WTC11 (cell line): ENCODE measurements at regions not wholly inside any gene's neighbourhood (a gene's known extent, or its start where the extent isn't known, plus 50 kb on each side); places are given as distances from the start of the nearest gene placed in this dataset.

Source experiments
- ATAC-seq: fragments of 200-7000 bp; cut with Tn5 transposase; 2 replicates; pipeline ENCODE4 v1.10.0; 2021; ENCODE audit warnings: mild to moderate bottlenecking, moderate library complexity
- CTCF ChIA-PET: fragments of 300-600 bp; sonication (Branson Sonifier 250); formaldehyde crosslinking; loops from one replicate; lab custom pipeline; 2021; ENCODE audit warnings: antibody characterized with exemption; lab: Charles Lee
- POLR2A ChIA-PET: fragments of 350-600 bp; sonication (Branson Sonifier 250); formaldehyde crosslinking; loops from one replicate; lab custom pipeline; 2021; ENCODE audit warnings: antibody characterized with exemption; lab: Charles Lee
- DNase-seq: peaks from one replicate; pipeline ENCODE4 v3.0.0; 2021; ENCODE audit warnings: low spot score
- H3K27ac Mint-ChIP-seq: 2 replicates; pipeline ENCODE4 v1.8.0; 2021; ENCODE audit warnings: mixed read lengths
- H3K27me3 Mint-ChIP-seq: 2 replicates; pipeline ENCODE4 v1.8.0; 2021; ENCODE audit warnings: low read depth, mild to moderate bottlenecking, moderate library complexity, mixed read lengths
- H3K36me3 Mint-ChIP-seq: 2 replicates; pipeline ENCODE4 v1.8.0; 2021; ENCODE audit warnings: mixed read lengths
- H3K4me1 Mint-ChIP-seq: 2 replicates; pipeline ENCODE4 v1.8.0; 2022; ENCODE audit warnings: mixed read lengths
- H3K4me3 Mint-ChIP-seq: 2 replicates; pipeline ENCODE4 v1.8.0; 2021; ENCODE audit warnings: mild to moderate bottlenecking, moderate library complexity, mixed read lengths
- H3K9me3 Mint-ChIP-seq: 2 replicates; pipeline ENCODE4 v1.8.0; 2021; ENCODE audit warnings: mixed read lengths
- ATF1 ChIP-seq: sonication (generic); formaldehyde crosslinking; IDR thresholded peaks from 2 replicates; pipeline ENCODE4 v1.8.1; 2023; ENCODE audit warnings: mild to moderate bottlenecking, moderate library complexity, missing genetic modification reagents
- CBFB ChIP-seq: sonication (generic); formaldehyde crosslinking; IDR thresholded peaks from 2 replicates; pipeline ENCODE4 v1.8.1; 2022; ENCODE audit warnings: mild to moderate bottlenecking, low read depth, missing genetic modification reagents
- CREM ChIP-seq: sonication (generic); formaldehyde crosslinking; IDR thresholded peaks from 2 replicates; pipeline ENCODE4 v1.8.1; 2022; ENCODE audit warnings: mild to moderate bottlenecking, missing genetic modification reagents, moderate library complexity
- FOXJ3 ChIP-seq: sonication (generic); formaldehyde crosslinking; IDR thresholded peaks from 2 replicates; pipeline ENCODE4 v1.9.0; 2021; ENCODE audit warnings: missing genetic modification reagents, mild to moderate bottlenecking, borderline replicate concordance
- FOXK1 ChIP-seq: sonication (generic); formaldehyde crosslinking; IDR thresholded peaks from 2 replicates; pipeline ENCODE4 v1.8.0; 2022; ENCODE audit warnings: mild to moderate bottlenecking, moderate library complexity, missing genetic modification reagents
- HMGXB4 ChIP-seq: sonication (generic); formaldehyde crosslinking; IDR thresholded peaks from 2 replicates; pipeline ENCODE4 v1.8.1; 2023; ENCODE audit warnings: mild to moderate bottlenecking, moderate library complexity, missing genetic modification reagents
- JAZF1 ChIP-seq: fragments of 250-450 bp; sonication (Bioruptor Pico); IDR thresholded peaks from 2 replicates; pipeline ENCODE4 v1.9.0; 2021; ENCODE audit warnings: moderate library complexity, mild to moderate bottlenecking, inconsistent platforms
- NR3C1 ChIP-seq: sonication (generic); formaldehyde crosslinking; conservative IDR thresholded peaks from 2 replicates; pipeline ENCODE4 v1.8.1; 2023; ENCODE audit warnings: low read depth, mild to moderate bottlenecking, missing genetic modification reagents
- OVOL2 ChIP-seq: fragments of 250-450 bp; sonication (Bioruptor Pico); IDR thresholded peaks from 2 replicates; pipeline ENCODE4 v1.9.0; 2021; ENCODE audit warnings: mild to moderate bottlenecking, borderline replicate concordance
- PRRX2 ChIP-seq: fragments of 250-450 bp; sonication (Bioruptor Pico); IDR thresholded peaks from 2 replicates; pipeline ENCODE4 v1.8.0; 2021; ENCODE audit warnings: mild to moderate bottlenecking
- RORB ChIP-seq: fragments of 250-450 bp; sonication (Bioruptor Pico); IDR thresholded peaks from 2 replicates; pipeline ENCODE4 v1.9.0; 2021; ENCODE audit warnings: mild to moderate bottlenecking
- SMAD4 ChIP-seq: sonication (generic); formaldehyde crosslinking; IDR thresholded peaks from 2 replicates; pipeline ENCODE4 v1.8.0; 2022; ENCODE audit warnings: mild to moderate bottlenecking, missing genetic modification reagents
- ZBTB21 ChIP-seq: sonication (generic); formaldehyde crosslinking; IDR thresholded peaks from 2 replicates; pipeline ENCODE4 v1.8.1; 2023; ENCODE audit warnings: mild to moderate bottlenecking, missing genetic modification reagents, borderline replicate concordance
- ZNF138 ChIP-seq: sonication (generic); formaldehyde crosslinking; conservative IDR thresholded peaks from 2 replicates; pipeline ENCODE4 v1.8.1; 2022; ENCODE audit warnings: mild to moderate bottlenecking, moderate library complexity, missing genetic modification reagents
- ZNF416 ChIP-seq: fragments of 250-450 bp; sonication (Bioruptor Pico); IDR thresholded peaks from 2 replicates; pipeline ENCODE4 v1.9.0; 2021; ENCODE audit warnings: mild to moderate bottlenecking, inconsistent platforms
- ZNF423 ChIP-seq: fragments of 250-450 bp; sonication (Bioruptor Pico); IDR thresholded peaks from 2 replicates; pipeline ENCODE4 v2.1.2; 2022; ENCODE audit warnings: mild to moderate bottlenecking, moderate library complexity
- ZNF532 ChIP-seq: fragments of 250-450 bp; sonication (Bioruptor Pico); IDR thresholded peaks from 2 replicates; pipeline ENCODE4 v1.9.0; 2021; ENCODE audit warnings: mild to moderate bottlenecking, borderline replicate concordance
- TF ChIP-seq, protein P1 (sequence below): sonication (generic); formaldehyde crosslinking; IDR thresholded peaks from 2 replicates; pipeline ENCODE4 v1.8.0; 2022; ENCODE audit warnings: mild to moderate bottlenecking, missing genetic modification reagents
- TF ChIP-seq, protein P2 (sequence below): fragments of 250-450 bp; sonication (Bioruptor Pico); IDR thresholded peaks from 2 replicates; pipeline ENCODE4 v2.1.2; 2022; ENCODE audit warnings: mild to moderate bottlenecking, moderate library complexity

- TF ChIP-seq ZNF416 (CRISPR knock-in tag) (no peak), PRRX2 (no peak)
Observed at GRCh38 chr10:29947701-29948060, 111.7 kb downstream of the JCAD start (continued).

DNA sequence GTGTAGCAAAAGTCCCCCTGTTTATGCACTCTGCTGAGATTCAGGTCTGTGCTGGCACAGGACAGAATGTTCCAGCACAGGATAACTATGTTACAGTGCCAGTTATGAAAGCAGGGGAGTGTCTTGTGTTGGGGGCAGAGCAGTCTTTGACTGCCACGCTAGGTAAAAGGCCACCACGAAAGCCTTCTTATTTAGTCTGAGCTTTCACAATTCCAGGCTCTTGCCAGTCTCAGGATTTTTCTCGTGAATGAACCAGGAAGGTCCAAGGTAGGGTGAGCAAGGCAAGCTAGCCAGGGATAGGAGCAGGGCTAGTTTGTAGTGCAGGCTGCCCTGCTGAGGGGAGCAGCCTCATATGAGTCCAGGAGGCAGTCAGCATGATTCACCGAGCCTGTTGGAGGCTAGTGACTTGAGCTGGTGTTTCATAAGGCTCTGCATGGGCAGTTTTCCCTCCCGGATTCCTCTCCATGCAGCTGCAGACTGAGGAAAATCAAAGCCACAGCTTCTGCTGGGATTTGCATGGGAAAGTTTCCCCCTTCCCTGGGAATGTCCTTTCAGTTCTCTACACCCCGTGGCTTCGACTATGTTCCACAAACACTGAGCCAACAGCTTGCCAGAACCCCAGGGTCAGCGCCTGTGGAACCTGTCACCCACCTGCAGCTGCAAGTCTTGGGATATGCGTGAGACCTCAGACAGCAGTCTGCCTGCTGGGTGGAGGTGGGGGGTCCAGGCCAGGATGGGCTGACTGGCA, 112.3 kb downstream of the JCAD start:
- CTCF ChIA-PET = interaction anchor here (0.8 to 1.4 kb wide), 4 partner anchors 51 to 105 kb away, joined by 3 read pairs; no protein-coding TSS in a partner anchor
- peak; percentile 34 for ATAC-seq
- no peak overlapping the region for H3K4me3 Mint-ChIP-seq

GRCh38 chr10:29946614-29946952, 112.8 kb downstream of the JCAD start:
- H3K9me3 Mint-ChIP-seq = no peaks in the 10 kb centered on the region
- ChIA-PET POLR2A (no interaction called here), CTCF (interaction anchor here (0.9 to 1.4 kb wide), 2 partner anchors 56 to 104 kb away, joined by 3 read pairs; no protein-coding TSS in a partner anchor)
- H3K27ac Mint-ChIP-seq = no peak overlapping the region
- H3K27me3 Mint-ChIP-seq = no peaks in the 10 kb centered on the region
- no peak for ATAC-seq
- no peak overlapping the region for H3K4me3 Mint-ChIP-seq
- no peak for DNase-seq
- peaks cover 11% of the 10 kb centered on the region; the same call in 1 of the 2 replicates for H3K4me1 Mint-ChIP-seq
- no peak for TF ChIP-seq ZBTB21 (CRISPR knock-in tag)
- no peak for TF ChIP-seq RORB (CRISPR knock-in tag)
- TF ChIP-seq, protein P1, sequence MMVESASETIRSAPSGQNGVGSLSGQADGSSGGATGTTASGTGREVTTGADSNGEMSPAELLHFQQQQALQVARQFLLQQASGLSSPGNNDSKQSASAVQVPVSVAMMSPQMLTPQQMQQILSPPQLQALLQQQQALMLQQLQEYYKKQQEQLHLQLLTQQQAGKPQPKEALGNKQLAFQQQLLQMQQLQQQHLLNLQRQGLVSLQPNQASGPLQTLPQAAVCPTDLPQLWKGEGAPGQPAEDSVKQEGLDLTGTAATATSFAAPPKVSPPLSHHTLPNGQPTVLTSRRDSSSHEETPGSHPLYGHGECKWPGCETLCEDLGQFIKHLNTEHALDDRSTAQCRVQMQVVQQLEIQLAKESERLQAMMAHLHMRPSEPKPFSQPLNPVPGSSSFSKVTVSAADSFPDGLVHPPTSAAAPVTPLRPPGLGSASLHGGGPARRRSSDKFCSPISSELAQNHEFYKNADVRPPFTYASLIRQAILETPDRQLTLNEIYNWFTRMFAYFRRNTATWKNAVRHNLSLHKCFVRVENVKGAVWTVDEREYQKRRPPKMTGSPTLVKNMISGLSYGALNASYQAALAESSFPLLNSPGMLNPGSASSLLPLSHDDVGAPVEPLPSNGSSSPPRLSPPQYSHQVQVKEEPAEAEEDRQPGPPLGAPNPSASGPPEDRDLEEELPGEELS = no peak
- no peak for TF ChIP-seq CBFB (CRISPR knock-in tag)
- TF ChIP-seq ATF1 = no peak
- no peak for TF ChIP-seq HMGXB4 (CRISPR knock-in tag)
- no peak for TF ChIP-seq CREM
- TF ChIP-seq NR3C1 (CRISPR knock-in tag) = no peak
- no peak for TF ChIP-seq JAZF1 (CRISPR knock-in tag)
- TF ChIP-seq ZNF138 (CRISPR knock-in tag) = no peak
- TF ChIP-seq, protein P2, sequence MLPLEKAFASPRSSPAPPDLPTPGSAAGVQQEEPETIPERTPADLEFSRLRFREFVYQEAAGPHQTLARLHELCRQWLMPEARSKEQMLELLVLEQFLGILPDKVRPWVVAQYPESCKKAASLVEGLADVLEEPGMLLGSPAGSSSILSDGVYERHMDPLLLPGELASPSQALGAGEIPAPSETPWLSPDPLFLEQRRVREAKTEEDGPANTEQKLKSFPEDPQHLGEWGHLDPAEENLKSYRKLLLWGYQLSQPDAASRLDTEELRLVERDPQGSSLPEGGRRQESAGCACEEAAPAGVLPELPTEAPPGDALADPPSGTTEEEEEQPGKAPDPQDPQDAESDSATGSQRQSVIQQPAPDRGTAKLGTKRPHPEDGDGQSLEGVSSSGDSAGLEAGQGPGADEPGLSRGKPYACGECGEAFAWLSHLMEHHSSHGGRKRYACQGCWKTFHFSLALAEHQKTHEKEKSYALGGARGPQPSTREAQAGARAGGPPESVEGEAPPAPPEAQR (CRISPR knock-in tag) = no peak
- no peak for TF ChIP-seq FOXJ3 (CRISPR knock-in tag)
- no peak for TF ChIP-seq ZNF532 (CRISPR knock-in tag)
- TF ChIP-seq SMAD4 (CRISPR knock-in tag) = no peak
- TF ChIP-seq FOXK1 = no peak
- H3K36me3 Mint-ChIP-seq = no peaks in the 10 kb centered on the region

More for the DNA sequence above, 112.3 kb downstream of the JCAD start:
- POLR2A ChIA-PET = no interaction called here
- no peaks in the 10 kb centered on the region for H3K36me3 Mint-ChIP-seq
- no peak overlapping the region for H3K27ac Mint-ChIP-seq
- H3K9me3 Mint-ChIP-seq = no peaks in the 10 kb centered on the region
- TF ChIP-seq ZNF423 (CRISPR knock-in tag) = peak; percentile 71; the same call in 1 of the 2 replicates
- TF ChIP-seq OVOL2 = no peak
- H3K27me3 Mint-ChIP-seq = no peaks in the 10 kb centered on the region
- no peak for DNase-seq
- peaks cover 11% of the 10 kb centered on the region; the same call in 1 of the 2 replicates for H3K4me1 Mint-ChIP-seq
